HepG2 (cell line): ENCODE measurements at regions not wholly inside any gene's neighbourhood (a gene's known extent, or its start where the extent isn't known, plus 50 kb on each side); places are given as distances from the start of the nearest gene placed in this dataset.

ENCODE experiments used
- ATAC-seq: fragments of 200-7000 bp; cut with Tn5 transposase; 3 replicates; pipeline ENCODE4 v1.9.1; 2020; ENCODE audit warnings: mild to moderate bottlenecking, moderate library complexity
- BruUV-seq: library from RNA; stranded (reverse); fragments of 400-500 nt; replicated peaks from 2 replicates; lab custom pipeline; 2021; lab: Mats Ljungman, UMichigan
- CTCF ChIA-PET: fragments of 300-600 bp; formaldehyde crosslinking; extraction: SDS; loops from one replicate; lab custom pipeline; 2021; ENCODE audit warnings: low total read pairs, inconsistent platforms, low intra/inter-chr PET ratio; lab: Yijun Ruan, JAX
- POLR2A ChIA-PET: fragments of 350-600 bp; sonication (Branson Sonifier 250); formaldehyde crosslinking; loops from one replicate; lab custom pipeline; 2020; ENCODE audit warnings: antibody characterized with exemption, inconsistent platforms; lab: Yijun Ruan, JAX
- DNase-seq: peaks from one replicate; pipeline ENCODE4 v3.0.0-alpha.2; 2015; ENCODE audit warnings: low spot score
- FAIRE-seq: peaks from 3 replicates; lab custom pipeline; 2011; peaks lifted over from hg19 to GRCh38; lab: Jason Lieb, UNC
- H2AFZ ChIP-seq: one replicate; pipeline ENCODE4 v1.6.1; 2011; ENCODE audit warnings: low read length, inconsistent platforms
- H3K27ac ChIP-seq: fragments of 300-600 bp; 3 replicates; pipeline ENCODE4 v1.8.0; 2011; ENCODE audit warnings: mixed run types, mild to moderate bottlenecking, mixed read lengths, low read length, inconsistent platforms; ENCODE audit not compliant: insufficient read depth; ENCODE audit errors: extremely low read length
- H3K27me3 ChIP-seq, 2 experiments: fragments of 200-600 bp in 1 of 2; 2 replicates in 1 of 2; 3 replicates in 1 of 2; pipeline versions ENCODE4 v1.6.0 to v1.8.0; 2011; ENCODE audit warnings: low read length in 2 of 2, mild to moderate bottlenecking in 2 of 2, moderate library complexity in 2 of 2, inconsistent platforms in 1 of 2; ENCODE audit not compliant: insufficient read depth in 2 of 2, control insufficient read depth in 1 of 2
- H3K36me3 ChIP-seq, 2 experiments: fragments of 200-600 bp in 1 of 2; replicated peaks in 1 of 2; 2 replicates in 1 of 2; 3 replicates in 1 of 2; pipeline versions ENCODE4 v1.5.1 to v1.8.0; 2011; ENCODE audit warnings: low read length in 2 of 2, inconsistent platforms in 1 of 2; ENCODE audit not compliant: insufficient read depth in 2 of 2, control insufficient read depth in 1 of 2
- H3K4me1 ChIP-seq: 2 replicates; pipeline ENCODE4 v1.5.1; 2012; ENCODE audit warnings: low read length, inconsistent platforms; ENCODE audit not compliant: insufficient read depth
- H3K4me2 ChIP-seq: 2 replicates; pipeline ENCODE4 v1.6.0; 2011; ENCODE audit warnings: low read depth, low read length, inconsistent platforms
- H3K4me3 ChIP-seq, 3 experiments: fragments of 200-600 bp in 1 of 3; sonication (generic), shearing (Covaris generic) in 1 of 3; replicated peaks in 1 of 3; 2 replicates each; pipeline ENCODE4 v1.5.1; 2011 to 2016; ENCODE audit warnings: low read length in 3 of 3, inconsistent platforms in 2 of 3, low read depth in 2 of 3, mild to moderate bottlenecking in 2 of 3, control low read depth in 1 of 3, mixed read lengths in 1 of 3; ENCODE audit not compliant: insufficient read depth in 1 of 3
- H3K79me2 ChIP-seq: one replicate; pipeline ENCODE4 v1.6.1; 2011; ENCODE audit warnings: low read length, inconsistent platforms; ENCODE audit not compliant: insufficient read depth
- H3K9ac ChIP-seq: 2 replicates; pipeline ENCODE4 v1.6.0; 2011; ENCODE audit warnings: mild to moderate bottlenecking, low read depth, low read length, inconsistent platforms; ENCODE audit not compliant: insufficient read depth
- H3K9me3 ChIP-seq: 2 replicates; pipeline ENCODE4 v1.5.1; 2012; ENCODE audit warnings: mild to moderate bottlenecking, low read length
- H4K20me1 ChIP-seq: 2 replicates; pipeline ENCODE4 v1.6.0; 2011; ENCODE audit warnings: inconsistent platforms, mild to moderate bottlenecking, low read length, moderate library complexity; ENCODE audit not compliant: insufficient read depth
- ARID2 ChIP-seq: sonication (generic); formaldehyde crosslinking; IDR thresholded peaks from 2 replicates; pipeline ENCODE4 v1.8.1; 2022; ENCODE audit warnings: mild to moderate bottlenecking, missing genetic modification reagents, borderline replicate concordance
- BRCA1 ChIP-seq: sonication (generic); formaldehyde crosslinking; IDR thresholded peaks from 2 replicates; pipeline ENCODE4 v1.4.0; 2020; ENCODE audit warnings: missing genetic modification reagents
- MTF2 ChIP-seq: sonication (generic); formaldehyde crosslinking; IDR thresholded peaks from 2 replicates; pipeline ENCODE4 v1.5.0; 2020; ENCODE audit warnings: missing genetic modification reagents, borderline replicate concordance
- PBX2 ChIP-seq: IDR thresholded peaks from 2 replicates; pipeline ENCODE4 v1.6.1; 2016; ENCODE audit warnings: control low read depth
- RFX5 ChIP-seq: IDR thresholded peaks from 2 replicates; pipeline ENCODE4 v1.6.1; 2011; ENCODE audit warnings: low read depth, low read length, improper control_type of control experiment
- SIN3B ChIP-seq: fragments of 150-350 bp; IDR thresholded peaks from 2 replicates; pipeline ENCODE4 v1.6.1; 2014; ENCODE audit warnings: low read length
- TSC22D2 ChIP-seq: sonication (generic); formaldehyde crosslinking; IDR thresholded peaks from 2 replicates; pipeline ENCODE4 v1.5.1; 2020; ENCODE audit warnings: missing genetic modification reagents, mild to moderate bottlenecking, borderline replicate concordance
- XRCC5 ChIP-seq: fragments of 200-400 bp; formaldehyde crosslinking; optimal IDR thresholded peaks from 2 replicates; pipeline ENCODE3; 2017; ENCODE audit warnings: mild to moderate bottlenecking, low read length
- ZNF276 ChIP-seq: sonication (generic); formaldehyde crosslinking; IDR thresholded peaks from 2 replicates; pipeline ENCODE4 v1.4.0; 2020; ENCODE audit warnings: mild to moderate bottlenecking, low read depth, missing genetic modification reagents
- ZNF724P ChIP-seq: sonication (generic); formaldehyde crosslinking; IDR thresholded peaks from 2 replicates; pipeline ENCODE4 v1.8.0; 2022; ENCODE audit warnings: missing genetic modification reagents, borderline replicate concordance
- WGBS: methylation state at CpG from one replicate; pipeline ENCODE4 v1.1.6; 2017; ENCODE audit warnings: low lambda C conversion rate; 5-methylcytosine and 5-hydroxymethylcytosine counted together
- in situ Hi-C: cut with HindIII; loops from 2 replicates; pipeline ENCODE4 v1.10.0; 2017; ENCODE audit warnings: low pct_unique_long_range_greater_than_20kb; ENCODE audit not compliant: extremely low pct_ligation_motif_present
- intact Hi-C: fragments of 100-400 bp; cut with micrococcal nuclease; formaldehyde crosslinking; loops from one replicate; pipeline ENCODE4 v1.10.0; 2022; ENCODE audit not compliant: unreplicated experiment
- TF ChIP-seq, protein P1 (sequence below): sonication (generic); formaldehyde crosslinking; IDR thresholded peaks from 2 replicates; pipeline ENCODE4 v1.5.0; 2020; ENCODE audit warnings: mild to moderate bottlenecking, missing genetic modification reagents
- TF ChIP-seq, protein P2 (sequence below): sonication (generic); formaldehyde crosslinking; IDR thresholded peaks from 2 replicates; pipeline ENCODE4 v1.4.0; 2020; ENCODE audit warnings: mild to moderate bottlenecking, missing genetic modification reagents

DNA sequence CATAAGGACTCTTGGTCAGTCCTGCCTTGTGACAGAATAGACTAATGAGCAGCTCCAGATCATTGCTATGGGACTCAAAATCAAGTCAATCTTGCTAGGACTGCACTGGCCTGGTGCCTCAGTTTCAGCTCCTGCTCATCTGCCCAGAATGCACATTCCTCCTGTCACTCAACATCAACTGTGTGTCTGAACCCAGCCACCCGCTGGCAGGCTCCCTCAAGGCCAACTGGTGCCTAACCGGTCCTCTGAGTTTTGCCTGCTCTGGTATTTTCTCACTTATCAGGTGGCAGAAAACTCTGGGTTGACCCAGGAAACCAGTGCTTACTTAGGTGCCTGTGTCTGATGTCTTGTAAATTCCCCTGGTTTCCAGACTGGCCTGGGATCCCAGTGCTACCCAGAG lies 297.7 kb downstream of the DHX35 start:
- no peak overlapping the region for H3K27ac ChIP-seq
- H3K9ac ChIP-seq = no peak overlapping the region
- CTCF ChIA-PET = no interaction called here
- H4K20me1 ChIP-seq = no peaks in the 10 kb centered on the region
- H3K9me3 ChIP-seq = no peaks in the 10 kb centered on the region
- H2AFZ ChIP-seq = no peak overlapping the region
- H3K79me2 ChIP-seq = no peaks in the 10 kb centered on the region
- in situ Hi-C loops = no loop called here
- no peaks in the 10 kb centered on the region for H3K36me3 ChIP-seq
- POLR2A ChIA-PET = no interaction called here
- no peak overlapping the region for H3K4me3 ChIP-seq
- peaks cover 0 to 8% of the 10 kb centered on the region in 2 experiments; a peak in 1 of 5 replicates for H3K27me3 ChIP-seq
- FAIRE-seq (no peak), ATAC-seq (no peak), DNase-seq (no peak)
- BruUV-seq = no TSS peak
- 20% methylated on average over 2 of the region's 2 CpGs for WGBS
- no peak overlapping the region for H3K4me2 ChIP-seq
- no peaks in the 10 kb centered on the region for H3K4me1 ChIP-seq
- intact Hi-C loops = loop anchor here (10.0 kb wide), 2 partner anchors 615 to 1435 kb away; no protein-coding TSS in a partner anchor
- TF ChIP-seq ZNF724P (CRISPR knock-in tag) (no peak), ZNF276 (CRISPR knock-in tag) (no peak), XRCC5 (no peak), SIN3B (no peak), TSC22D2 (CRISPR knock-in tag) (no peak), RFX5 (no peak), PBX2 (CRISPR knock-in tag) (no peak), ARID2 (CRISPR knock-in tag) (no peak), BRCA1 (CRISPR knock-in tag) (no peak), MTF2 (CRISPR knock-in tag) (no peak)
- TF ChIP-seq, protein P1, sequence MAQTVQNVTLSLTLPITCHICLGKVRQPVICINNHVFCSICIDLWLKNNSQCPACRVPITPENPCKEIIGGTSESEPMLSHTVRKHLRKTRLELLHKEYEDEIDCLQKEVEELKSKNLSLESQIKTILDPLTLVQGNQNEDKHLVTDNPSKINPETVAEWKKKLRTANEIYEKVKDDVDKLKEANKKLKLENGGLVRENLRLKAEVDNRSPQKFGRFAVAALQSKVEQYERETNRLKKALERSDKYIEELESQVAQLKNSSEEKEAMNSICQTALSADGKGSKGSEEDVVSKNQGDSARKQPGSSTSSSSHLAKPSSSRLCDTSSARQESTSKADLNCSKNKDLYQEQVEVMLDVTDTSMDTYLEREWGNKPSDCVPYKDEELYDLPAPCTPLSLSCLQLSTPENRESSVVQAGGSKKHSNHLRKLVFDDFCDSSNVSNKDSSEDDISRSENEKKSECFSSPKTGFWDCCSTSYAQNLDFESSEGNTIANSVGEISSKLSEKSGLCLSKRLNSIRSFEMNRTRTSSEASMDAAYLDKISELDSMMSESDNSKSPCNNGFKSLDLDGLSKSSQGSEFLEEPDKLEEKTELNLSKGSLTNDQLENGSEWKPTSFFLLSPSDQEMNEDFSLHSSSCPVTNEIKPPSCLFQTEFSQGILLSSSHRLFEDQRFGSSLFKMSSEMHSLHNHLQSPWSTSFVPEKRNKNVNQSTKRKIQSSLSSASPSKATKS (CRISPR knock-in tag) = no peak
- TF ChIP-seq, protein P2, sequence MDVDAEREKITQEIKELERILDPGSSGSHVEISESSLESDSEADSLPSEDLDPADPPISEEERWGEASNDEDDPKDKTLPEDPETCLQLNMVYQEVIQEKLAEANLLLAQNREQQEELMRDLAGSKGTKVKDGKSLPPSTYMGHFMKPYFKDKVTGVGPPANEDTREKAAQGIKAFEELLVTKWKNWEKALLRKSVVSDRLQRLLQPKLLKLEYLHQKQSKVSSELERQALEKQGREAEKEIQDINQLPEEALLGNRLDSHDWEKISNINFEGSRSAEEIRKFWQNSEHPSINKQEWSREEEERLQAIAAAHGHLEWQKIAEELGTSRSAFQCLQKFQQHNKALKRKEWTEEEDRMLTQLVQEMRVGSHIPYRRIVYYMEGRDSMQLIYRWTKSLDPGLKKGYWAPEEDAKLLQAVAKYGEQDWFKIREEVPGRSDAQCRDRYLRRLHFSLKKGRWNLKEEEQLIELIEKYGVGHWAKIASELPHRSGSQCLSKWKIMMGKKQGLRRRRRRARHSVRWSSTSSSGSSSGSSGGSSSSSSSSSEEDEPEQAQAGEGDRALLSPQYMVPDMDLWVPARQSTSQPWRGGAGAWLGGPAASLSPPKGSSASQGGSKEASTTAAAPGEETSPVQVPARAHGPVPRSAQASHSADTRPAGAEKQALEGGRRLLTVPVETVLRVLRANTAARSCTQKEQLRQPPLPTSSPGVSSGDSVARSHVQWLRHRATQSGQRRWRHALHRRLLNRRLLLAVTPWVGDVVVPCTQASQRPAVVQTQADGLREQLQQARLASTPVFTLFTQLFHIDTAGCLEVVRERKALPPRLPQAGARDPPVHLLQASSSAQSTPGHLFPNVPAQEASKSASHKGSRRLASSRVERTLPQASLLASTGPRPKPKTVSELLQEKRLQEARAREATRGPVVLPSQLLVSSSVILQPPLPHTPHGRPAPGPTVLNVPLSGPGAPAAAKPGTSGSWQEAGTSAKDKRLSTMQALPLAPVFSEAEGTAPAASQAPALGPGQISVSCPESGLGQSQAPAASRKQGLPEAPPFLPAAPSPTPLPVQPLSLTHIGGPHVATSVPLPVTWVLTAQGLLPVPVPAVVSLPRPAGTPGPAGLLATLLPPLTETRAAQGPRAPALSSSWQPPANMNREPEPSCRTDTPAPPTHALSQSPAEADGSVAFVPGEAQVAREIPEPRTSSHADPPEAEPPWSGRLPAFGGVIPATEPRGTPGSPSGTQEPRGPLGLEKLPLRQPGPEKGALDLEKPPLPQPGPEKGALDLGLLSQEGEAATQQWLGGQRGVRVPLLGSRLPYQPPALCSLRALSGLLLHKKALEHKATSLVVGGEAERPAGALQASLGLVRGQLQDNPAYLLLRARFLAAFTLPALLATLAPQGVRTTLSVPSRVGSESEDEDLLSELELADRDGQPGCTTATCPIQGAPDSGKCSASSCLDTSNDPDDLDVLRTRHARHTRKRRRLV = no peak
